ENCODE measurements at regions not wholly inside any gene's neighbourhood (a gene's known extent, or its start where the extent isn't known, plus 50 kb on each side); places are given as distances from the start of the nearest gene placed in this dataset.

GRCh38 chr10:130587718-130588117 is 451.5 kb downstream of the GLRX3 start:
- Histone ChIP-seq H4K20me1 (ENCODE audit: insufficient read depth, low read length) (no peaks in the 10 kb centered on the region), H3K79me2 (ENCODE audit: insufficient read depth, low read length) (no peaks in the 10 kb centered on the region), H3K4me1 (ENCODE audit: insufficient read depth, low read length, severe bottlenecking) (no peaks in the 10 kb centered on the region), H3K9me3 (ENCODE audit: low read length) (no peaks in the 10 kb centered on the region), H3K4me2 (ENCODE audit: low read length) (no peak overlapping the region), H3K4me3 (ENCODE audit: low read depth, low read length, poor library complexity, severe bottlenecking) (no peak overlapping the region), H3K9me2 (ENCODE audit: low read depth, low read length) (no peaks in the 10 kb centered on the region), H2AFZ (ENCODE audit: low read length) (no peak overlapping the region), H3K27ac (ENCODE audit: low read depth, low read length, poor library complexity, severe bottlenecking) (no peak overlapping the region), H3K27me3 (ENCODE audit: insufficient read depth, low read length) (no peaks in the 10 kb centered on the region; the same call in 1 of the 2 replicates), H3K36me3 (ENCODE audit: insufficient read depth, low read length) (no peaks in the 10 kb centered on the region), H3F3A (ENCODE audit: insufficient read depth, low read length) (no peaks in the 10 kb centered on the region), H3K9ac (ENCODE audit: low read length) (no peak overlapping the region)
- no peak for TF ChIP-seq EZH2 (IDR thresholded peaks at IDR 0.05; ENCODE audit: borderline replicate concordance, low read length)
- TF ChIP-seq CTCF (IDR thresholded peaks at IDR 0.05; ENCODE audit: low read length), result no peak

- H3K9me3 ChIP-seq (ENCODE audit: low read length), result no peaks in the 10 kb centered on the region
- no peaks in the 10 kb centered on the region for H4K20me1 ChIP-seq (ENCODE audit: insufficient read depth, low read length)
These were observed 469.8 kb downstream of the GLRX3 start for GRCh38 chr10:130606001-130606405.

GRCh38 chr10:130607366-130607765 is 471.2 kb downstream of the GLRX3 start:
- Histone ChIP-seq H3K79me2 (ENCODE audit: insufficient read depth, low read length) (no peaks in the 10 kb centered on the region), H2AFZ (ENCODE audit: low read length) (no peak overlapping the region), H3K27ac (ENCODE audit: low read depth, low read length, poor library complexity, severe bottlenecking) (no peak overlapping the region), H3K4me1 (ENCODE audit: insufficient read depth, low read length, severe bottlenecking) (no peaks in the 10 kb centered on the region), H3K9me2 (ENCODE audit: low read depth, low read length) (no peaks in the 10 kb centered on the region), H3K9ac (ENCODE audit: low read length) (no peak overlapping the region), H3K4me2 (ENCODE audit: low read length) (no peak overlapping the region), H3F3A (ENCODE audit: insufficient read depth, low read length) (no peaks in the 10 kb centered on the region), H3K27me3 (ENCODE audit: insufficient read depth, low read length) (no peaks in the 10 kb centered on the region), H3K36me3 (ENCODE audit: insufficient read depth, low read length) (no peaks in the 10 kb centered on the region), H4K20me1 (ENCODE audit: insufficient read depth, low read length) (no peaks in the 10 kb centered on the region), H3K4me3 (ENCODE audit: low read depth, low read length, poor library complexity, severe bottlenecking) (no peak overlapping the region), H3K9me3 (ENCODE audit: low read length) (no peaks in the 10 kb centered on the region)
- no peak for TF ChIP-seq CTCF (IDR thresholded peaks at IDR 0.05; ENCODE audit: low read length)
- no peak for TF ChIP-seq EZH2 (IDR thresholded peaks at IDR 0.05; ENCODE audit: borderline replicate concordance, low read length)

More at GRCh38 chr10:130606001-130606405, 469.8 kb downstream of the GLRX3 start:
- Histone ChIP-seq H3F3A (ENCODE audit: insufficient read depth, low read length) (no peaks in the 10 kb centered on the region), H2AFZ (ENCODE audit: low read length) (no peak overlapping the region), H3K4me3 (ENCODE audit: low read depth, low read length, poor library complexity, severe bottlenecking) (no peak overlapping the region), H3K27me3 (ENCODE audit: insufficient read depth, low read length) (no peaks in the 10 kb centered on the region), H3K27ac (ENCODE audit: low read depth, low read length, poor library complexity, severe bottlenecking) (no peak overlapping the region), H3K36me3 (ENCODE audit: insufficient read depth, low read length) (no peaks in the 10 kb centered on the region), H3K79me2 (ENCODE audit: insufficient read depth, low read length) (no peaks in the 10 kb centered on the region), H3K4me2 (ENCODE audit: low read length) (no peak overlapping the region), H3K9ac (ENCODE audit: low read length) (no peak overlapping the region), H3K9me2 (ENCODE audit: low read depth, low read length) (no peaks in the 10 kb centered on the region), H3K4me1 (ENCODE audit: insufficient read depth, low read length, severe bottlenecking) (no peaks in the 10 kb centered on the region)
- no peak for TF ChIP-seq CTCF (IDR thresholded peaks at IDR 0.05; ENCODE audit: low read length)
- TF ChIP-seq EZH2 (IDR thresholded peaks at IDR 0.05; ENCODE audit: borderline replicate concordance, low read length), result no peak
